ENCODE measurements at regions not wholly inside any gene's neighbourhood (a gene's known extent, or its start where the extent isn't known, plus 50 kb on each side); places are given as distances from the start of the nearest gene placed in this dataset.
A peak's percentile ranks its signal among the peaks of the same experiment; 100 is the strongest.

- TF ChIP-seq ZNF219 (CRISPR knock-in tag; IDR thresholded peaks at IDR 0.05; ENCODE audit: borderline replicate concordance), result no peak
- TF ChIP-seq, protein P1, sequence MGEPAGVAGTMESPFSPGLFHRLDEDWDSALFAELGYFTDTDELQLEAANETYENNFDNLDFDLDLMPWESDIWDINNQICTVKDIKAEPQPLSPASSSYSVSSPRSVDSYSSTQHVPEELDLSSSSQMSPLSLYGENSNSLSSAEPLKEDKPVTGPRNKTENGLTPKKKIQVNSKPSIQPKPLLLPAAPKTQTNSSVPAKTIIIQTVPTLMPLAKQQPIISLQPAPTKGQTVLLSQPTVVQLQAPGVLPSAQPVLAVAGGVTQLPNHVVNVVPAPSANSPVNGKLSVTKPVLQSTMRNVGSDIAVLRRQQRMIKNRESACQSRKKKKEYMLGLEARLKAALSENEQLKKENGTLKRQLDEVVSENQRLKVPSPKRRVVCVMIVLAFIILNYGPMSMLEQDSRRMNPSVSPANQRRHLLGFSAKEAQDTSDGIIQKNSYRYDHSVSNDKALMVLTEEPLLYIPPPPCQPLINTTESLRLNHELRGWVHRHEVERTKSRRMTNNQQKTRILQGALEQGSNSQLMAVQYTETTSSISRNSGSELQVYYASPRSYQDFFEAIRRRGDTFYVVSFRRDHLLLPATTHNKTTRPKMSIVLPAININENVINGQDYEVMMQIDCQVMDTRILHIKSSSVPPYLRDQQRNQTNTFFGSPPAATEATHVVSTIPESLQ (CRISPR knock-in tag; IDR thresholded peaks at IDR 0.05), result no peak
- no peak for TF ChIP-seq ETV6 (CRISPR knock-in tag; IDR thresholded peaks at IDR 0.05)
- no peak for TF ChIP-seq FOXP1 (CRISPR knock-in tag; IDR thresholded peaks at IDR 0.05; ENCODE audit: borderline replicate concordance)
Measured at GRCh38 chr12:111099186-111099585, 178.8 kb upstream of the MYL2 start (continued).

GRCh38 chr12:111094157-111095010 lies 174.0 kb upstream of the MYL2 start:
- Mint-ChIP-seq H3K4me1 (peaks cover 7% of the 10 kb centered on the region; the same call in 1 of the 2 replicates), H3K36me3 (no peaks in the 10 kb centered on the region), H3K27me3 (ENCODE audit: low read depth) (no peaks in the 10 kb centered on the region), H3K4me3 (no peak overlapping the region), H3K27ac (no peak overlapping the region), H3K9me3 (no peaks in the 10 kb centered on the region)
- DNase-seq (ENCODE audit: low spot score) (no peak), ATAC-seq (no peak)
- TF ChIP-seq ETV6 (CRISPR knock-in tag; IDR thresholded peaks at IDR 0.05) (no peak), ZNF121 (CRISPR knock-in tag; IDR thresholded peaks at IDR 0.05) (peak; percentile 90)
- ChIA-PET POLR2A (no interaction called here), CTCF (interaction anchor here (0.8 to 1.4 kb wide), 2 partner anchors 27 to 158 kb away, joined by 3 read pairs; no protein-coding TSS in a partner anchor)

DNA sequence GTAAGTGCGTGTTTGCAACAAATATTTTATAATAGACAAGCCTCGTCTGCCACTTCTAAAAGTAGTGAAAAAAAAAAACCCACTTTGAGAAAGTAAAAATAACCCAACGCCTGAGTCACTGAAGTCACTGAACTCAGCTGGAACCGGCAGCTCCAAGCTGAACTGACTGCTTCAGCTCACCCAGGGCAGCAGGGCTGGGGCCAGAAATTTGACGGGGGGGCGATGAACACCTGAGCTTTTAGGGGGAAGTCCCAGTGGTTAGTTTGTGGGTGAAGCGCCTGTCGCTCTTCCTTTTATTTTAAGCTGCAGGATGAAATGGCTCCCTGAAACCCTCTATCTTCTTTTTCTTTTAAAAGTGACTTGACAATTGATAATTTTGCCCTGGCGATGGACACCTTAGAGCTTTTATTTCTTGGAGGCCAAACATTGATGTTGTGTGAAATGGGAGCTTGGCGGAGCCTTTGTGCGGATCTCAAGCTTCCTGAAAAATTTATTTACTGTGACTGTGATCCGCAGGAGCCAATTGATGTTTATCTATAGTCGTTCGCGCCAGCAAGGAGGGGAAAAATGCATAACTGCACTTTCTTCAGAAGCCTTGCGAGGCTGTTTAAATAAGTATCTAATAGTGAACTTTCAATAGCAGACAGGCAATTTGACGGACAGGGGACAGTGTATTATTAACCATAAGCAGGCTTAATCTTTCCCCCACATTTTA lies 173.2 kb upstream of the MYL2 start:
- TF ChIP-seq, protein P2, sequence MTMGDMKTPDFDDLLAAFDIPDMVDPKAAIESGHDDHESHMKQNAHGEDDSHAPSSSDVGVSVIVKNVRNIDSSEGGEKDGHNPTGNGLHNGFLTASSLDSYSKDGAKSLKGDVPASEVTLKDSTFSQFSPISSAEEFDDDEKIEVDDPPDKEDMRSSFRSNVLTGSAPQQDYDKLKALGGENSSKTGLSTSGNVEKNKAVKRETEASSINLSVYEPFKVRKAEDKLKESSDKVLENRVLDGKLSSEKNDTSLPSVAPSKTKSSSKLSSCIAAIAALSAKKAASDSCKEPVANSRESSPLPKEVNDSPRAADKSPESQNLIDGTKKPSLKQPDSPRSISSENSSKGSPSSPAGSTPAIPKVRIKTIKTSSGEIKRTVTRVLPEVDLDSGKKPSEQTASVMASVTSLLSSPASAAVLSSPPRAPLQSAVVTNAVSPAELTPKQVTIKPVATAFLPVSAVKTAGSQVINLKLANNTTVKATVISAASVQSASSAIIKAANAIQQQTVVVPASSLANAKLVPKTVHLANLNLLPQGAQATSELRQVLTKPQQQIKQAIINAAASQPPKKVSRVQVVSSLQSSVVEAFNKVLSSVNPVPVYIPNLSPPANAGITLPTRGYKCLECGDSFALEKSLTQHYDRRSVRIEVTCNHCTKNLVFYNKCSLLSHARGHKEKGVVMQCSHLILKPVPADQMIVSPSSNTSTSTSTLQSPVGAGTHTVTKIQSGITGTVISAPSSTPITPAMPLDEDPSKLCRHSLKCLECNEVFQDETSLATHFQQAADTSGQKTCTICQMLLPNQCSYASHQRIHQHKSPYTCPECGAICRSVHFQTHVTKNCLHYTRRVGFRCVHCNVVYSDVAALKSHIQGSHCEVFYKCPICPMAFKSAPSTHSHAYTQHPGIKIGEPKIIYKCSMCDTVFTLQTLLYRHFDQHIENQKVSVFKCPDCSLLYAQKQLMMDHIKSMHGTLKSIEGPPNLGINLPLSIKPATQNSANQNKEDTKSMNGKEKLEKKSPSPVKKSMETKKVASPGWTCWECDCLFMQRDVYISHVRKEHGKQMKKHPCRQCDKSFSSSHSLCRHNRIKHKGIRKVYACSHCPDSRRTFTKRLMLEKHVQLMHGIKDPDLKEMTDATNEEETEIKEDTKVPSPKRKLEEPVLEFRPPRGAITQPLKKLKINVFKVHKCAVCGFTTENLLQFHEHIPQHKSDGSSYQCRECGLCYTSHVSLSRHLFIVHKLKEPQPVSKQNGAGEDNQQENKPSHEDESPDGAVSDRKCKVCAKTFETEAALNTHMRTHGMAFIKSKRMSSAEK (CRISPR knock-in tag; IDR thresholded peaks at IDR 0.05; ENCODE audit: borderline replicate concordance), result no peak
- no peak for TF ChIP-seq NR2C2 (CRISPR knock-in tag; IDR thresholded peaks at IDR 0.05)
- TF ChIP-seq, protein P3, sequence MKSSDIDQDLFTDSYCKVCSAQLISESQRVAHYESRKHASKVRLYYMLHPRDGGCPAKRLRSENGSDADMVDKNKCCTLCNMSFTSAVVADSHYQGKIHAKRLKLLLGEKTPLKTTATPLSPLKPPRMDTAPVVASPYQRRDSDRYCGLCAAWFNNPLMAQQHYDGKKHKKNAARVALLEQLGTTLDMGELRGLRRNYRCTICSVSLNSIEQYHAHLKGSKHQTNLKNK (CRISPR knock-in tag; IDR thresholded peaks at IDR 0.05), result no peak
- Mint-ChIP-seq H3K36me3 (no peaks in the 10 kb centered on the region), H3K27me3 (ENCODE audit: low read depth) (no peaks in the 10 kb centered on the region), H3K4me1 (no peaks in the 10 kb centered on the region), H3K27ac (no peak overlapping the region; the same call in 1 of the 2 replicates), H3K9me3 (no peaks in the 10 kb centered on the region), H3K4me3 (no peak overlapping the region)
- DNase-seq (ENCODE audit: low spot score), result no peak
- POLR2A ChIA-PET, result no interaction called here
- CTCF ChIA-PET, result interaction anchor here (0.6 to 1.4 kb wide), 3 partner anchors 28 to 157 kb away, joined by 3 read pairs; partner anchors contain the start of gene CUX2
- no peak for ATAC-seq

DNA sequence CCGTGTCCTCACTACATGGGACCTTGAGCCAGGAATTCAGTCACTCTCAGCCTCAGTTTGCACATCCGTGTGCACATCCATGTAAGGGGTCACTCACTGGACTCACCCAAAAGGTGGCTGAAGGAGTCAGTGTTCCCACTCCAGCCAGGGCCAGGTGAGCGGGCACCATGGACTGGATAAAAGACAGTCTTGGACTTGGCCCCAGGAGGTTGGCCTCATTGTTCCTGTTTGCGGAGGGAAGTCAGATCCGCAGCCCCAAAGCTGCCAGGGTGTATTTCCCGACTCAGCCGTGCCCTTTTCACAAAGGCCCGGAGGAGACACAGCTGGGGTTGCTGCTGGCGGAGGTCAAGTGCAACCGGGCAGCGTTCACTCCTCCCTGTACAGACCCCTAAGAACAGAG lies 170.7 kb upstream of the MYL2 start:
- Mint-ChIP-seq H3K4me1 (no peaks in the 10 kb centered on the region), H3K27ac (no peak overlapping the region), H3K36me3 (no peaks in the 10 kb centered on the region), H3K27me3 (ENCODE audit: low read depth) (no peaks in the 10 kb centered on the region), H3K4me3 (no peak overlapping the region), H3K9me3 (no peaks in the 10 kb centered on the region)
- CTCF ChIA-PET, result no interaction called here
- ATAC-seq (no peak), DNase-seq (ENCODE audit: low spot score) (no peak)
- POLR2A ChIA-PET, result no interaction called here
- TF ChIP-seq GRHL2 (CRISPR knock-in tag; IDR thresholded peaks at IDR 0.05; ENCODE audit: insufficient replicate concordance, severe bottlenecking) (no peak), CREM (CRISPR knock-in tag; IDR thresholded peaks at IDR 0.05) (no peak), ZNF396 (CRISPR knock-in tag; IDR thresholded peaks at IDR 0.05; ENCODE audit: borderline replicate concordance) (no peak), MAX (CRISPR knock-in tag; IDR thresholded peaks at IDR 0.05) (no peak), SP1 (CRISPR knock-in tag; conservative IDR thresholded peaks at IDR 0.05) (no peak), E2F5 (CRISPR knock-in tag; IDR thresholded peaks at IDR 0.05) (no peak), IRF2 (CRISPR knock-in tag; IDR thresholded peaks at IDR 0.05; ENCODE audit: borderline replicate concordance, low read depth) (no peak), MXD4 (CRISPR knock-in tag; IDR thresholded peaks at IDR 0.05; ENCODE audit: borderline replicate concordance) (no peak), FOXP1 (CRISPR knock-in tag; IDR thresholded peaks at IDR 0.05; ENCODE audit: borderline replicate concordance) (no peak), NFATC4 (CRISPR knock-in tag; IDR thresholded peaks at IDR 0.05) (no peak), EMX1 (CRISPR knock-in tag; IDR thresholded peaks at IDR 0.05) (no peak)
- TF ChIP-seq, protein P4, sequence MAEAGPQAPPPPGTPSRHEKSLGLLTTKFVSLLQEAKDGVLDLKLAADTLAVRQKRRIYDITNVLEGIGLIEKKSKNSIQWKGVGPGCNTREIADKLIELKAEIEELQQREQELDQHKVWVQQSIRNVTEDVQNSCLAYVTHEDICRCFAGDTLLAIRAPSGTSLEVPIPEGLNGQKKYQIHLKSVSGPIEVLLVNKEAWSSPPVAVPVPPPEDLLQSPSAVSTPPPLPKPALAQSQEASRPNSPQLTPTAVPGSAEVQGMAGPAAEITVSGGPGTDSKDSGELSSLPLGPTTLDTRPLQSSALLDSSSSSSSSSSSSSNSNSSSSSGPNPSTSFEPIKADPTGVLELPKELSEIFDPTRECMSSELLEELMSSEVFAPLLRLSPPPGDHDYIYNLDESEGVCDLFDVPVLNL (CRISPR knock-in tag; IDR thresholded peaks at IDR 0.05; ENCODE audit: borderline replicate concordance, low read depth), result no peak
